PC-3 (cell line): ENCODE measurements at regions not wholly inside any gene's neighbourhood (a gene's known extent, or its start where the extent isn't known, plus 50 kb on each side); places are given as distances from the start of the nearest gene placed in this dataset.
A peak's percentile ranks its signal among the peaks of the same experiment; 100 is the strongest.

Experiments used
- ATAC-seq: fragments of 200-7000 bp; cut with Tn5 transposase; 2 replicates; pipeline ENCODE4 v1.9.1; 2020; ENCODE audit warnings: mild to moderate bottlenecking, moderate library complexity
- BruUV-seq: library from RNA; stranded (reverse); fragments of 400-500 nt; replicated peaks from 2 replicates; lab custom pipeline; 2021; lab: Mats Ljungman, UMichigan
- CTCF ChIA-PET: fragments of 300-600 bp; sonication (Branson Sonifier 250); formaldehyde crosslinking; loops from one replicate; lab custom pipeline; 2022; ENCODE audit warnings: antibody characterized with exemption; lab: Charles Lee
- POLR2A ChIA-PET: fragments of 300-600 bp; sonication (Branson Sonifier 250); formaldehyde crosslinking; loops from one replicate; lab custom pipeline; 2022; ENCODE audit warnings: antibody characterized with exemption; ENCODE audit not compliant: unreplicated experiment; lab: Charles Lee
- DNase-seq: peaks from one replicate; pipeline ENCODE4 v3.0.0-alpha.2; 2015
- H2AFZ ChIP-seq: fragments of 300-600 bp; sonication (generic); 2 replicates; pipeline ENCODE4 v1.6.0; 2016; ENCODE audit warnings: antibody characterized with exemption, low read length
- H3F3A ChIP-seq: fragments of 300-600 bp; sonication (generic); one replicate; pipeline ENCODE4 v1.6.0; 2017; ENCODE audit warnings: antibody characterized with exemption, low read length, control low read depth, mild to moderate bottlenecking; ENCODE audit not compliant: unreplicated experiment
- H3K27ac ChIP-seq: fragments of 300-600 bp; sonication (generic); 2 replicates; pipeline ENCODE4 v1.5.1; 2016; ENCODE audit warnings: mild to moderate bottlenecking, low read length
- H3K27me3 ChIP-seq: fragments of 300-600 bp; sonication (generic); 2 replicates; pipeline ENCODE4 v1.6.1; 2016; ENCODE audit warnings: low read length, mixed read lengths
- H3K36me3 ChIP-seq: fragments of 300-600 bp; sonication (generic); 2 replicates; pipeline ENCODE4 v1.6.1; 2016; ENCODE audit warnings: low read depth, mixed run types, low read length, mixed read lengths
- H3K4me1 ChIP-seq: fragments of 300-600 bp; sonication (generic); 2 replicates; pipeline ENCODE4 v1.5.1; 2016; ENCODE audit warnings: low read length; ENCODE audit not compliant: insufficient read depth
- H3K4me2 ChIP-seq: fragments of 300-600 bp; sonication (generic); 2 replicates; pipeline ENCODE4 v1.6.0; 2016; ENCODE audit warnings: low read length
- H3K4me3 ChIP-seq: fragments of 300-600 bp; sonication (generic); 2 replicates; pipeline ENCODE4 v1.5.1; 2016; ENCODE audit warnings: mild to moderate bottlenecking, low read length, mixed read lengths
- H3K79me2 ChIP-seq: fragments of 300-600 bp; sonication (generic); 2 replicates; pipeline ENCODE4 v1.6.1; 2017; ENCODE audit warnings: low read length, mixed read lengths
- H3K9ac ChIP-seq: fragments of 300-600 bp; sonication (generic); 2 replicates; pipeline ENCODE4 v1.6.0; 2016; ENCODE audit warnings: mild to moderate bottlenecking, low read length
- H3K9me2 ChIP-seq: fragments of 300-600 bp; sonication (generic); replicated peaks from 2 replicates; pipeline ENCODE4 v1.6.1; 2016; ENCODE audit warnings: mixed run types, low read length, mixed read lengths
- H3K9me3 ChIP-seq: fragments of 300-600 bp; sonication (generic); 2 replicates; pipeline ENCODE4 v1.6.1; 2016; ENCODE audit warnings: low read length, mixed read lengths
- H4K20me1 ChIP-seq: fragments of 300-600 bp; sonication (generic); 2 replicates; pipeline ENCODE4 v1.6.1; 2016; ENCODE audit warnings: low read length, mixed read lengths
- EZH2 ChIP-seq: fragments of 300-600 bp; sonication (generic); IDR thresholded peaks from one replicate; pipeline ENCODE4 v1.6.1; 2017; ENCODE audit warnings: antibody characterized with exemption, mild to moderate bottlenecking, low read length; ENCODE audit not compliant: unreplicated experiment
- EZH2phosphoT487 ChIP-seq: fragments of 300-600 bp; sonication (generic); IDR thresholded peaks from 2 replicates; pipeline ENCODE4 v1.6.1; 2018; ENCODE audit warnings: mild to moderate bottlenecking, antibody characterized with exemption, low read length, borderline replicate concordance
- intact Hi-C: fragments of 100-400 bp; cut with micrococcal nuclease; formaldehyde crosslinking; loops from 2 replicates; pipeline ENCODE4 v1.9.0; 2023
- TF ChIP-seq, protein P1 (sequence below): fragments of 300-600 bp; sonication (generic); conservative IDR thresholded peaks from 2 replicates; pipeline ENCODE4 v1.5.1; 2017; ENCODE audit warnings: antibody characterized with exemption, low read depth, mild to moderate bottlenecking, low read length

DNA sequence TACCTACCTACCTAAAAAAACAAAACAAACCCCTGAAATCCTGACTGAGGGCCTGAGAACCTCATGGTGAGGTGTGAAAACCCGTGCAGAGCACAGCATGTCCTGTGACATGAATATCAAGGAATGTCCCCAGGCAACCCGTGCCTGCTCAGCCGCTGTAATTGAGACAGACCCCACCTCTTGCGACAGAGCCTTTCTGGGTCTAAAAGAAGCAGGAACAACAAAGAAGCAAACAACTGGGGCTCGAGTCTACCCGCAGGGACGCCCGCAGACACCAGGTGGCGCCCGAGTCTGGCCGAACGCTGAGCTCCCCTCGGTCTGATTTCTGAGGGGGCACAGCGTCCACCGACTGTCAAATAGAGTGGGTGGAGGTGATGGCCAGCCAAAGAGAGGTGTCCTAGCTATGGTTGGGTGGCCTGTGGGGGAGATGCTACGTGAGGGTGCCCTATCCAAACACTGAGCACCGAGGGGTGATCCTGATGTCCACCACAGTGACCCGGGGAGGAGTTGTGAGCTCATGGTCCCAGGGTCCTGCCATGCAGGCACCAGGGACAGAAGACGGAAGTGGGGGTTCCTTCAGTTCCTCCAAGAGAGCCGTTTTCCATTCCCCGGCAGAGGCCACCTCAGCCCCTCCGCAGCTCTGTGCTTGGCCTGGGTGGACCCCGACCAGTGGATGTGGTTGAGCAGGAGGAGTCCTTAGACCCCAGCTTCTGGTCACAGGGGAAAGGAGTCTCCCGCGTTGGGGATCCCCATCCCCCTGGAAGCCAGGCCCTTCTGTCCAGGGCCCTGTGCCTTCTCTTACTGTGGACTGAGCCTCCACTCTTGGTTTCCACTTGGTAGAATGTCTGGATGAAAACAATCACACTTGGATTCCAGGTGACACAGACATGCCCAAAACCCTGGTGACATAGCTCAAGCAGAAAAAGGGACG lies 268.2 kb downstream of the CDC5L start:
- Histone ChIP-seq H3K36me3 (no peaks in the 10 kb centered on the region), H3K4me2 (peak overlapping the region; percentile 60), H3K27ac (no peak overlapping the region), H3K9me3 (no peaks in the 10 kb centered on the region), H3K9ac (no peak overlapping the region), H4K20me1 (no peaks in the 10 kb centered on the region), H3K9me2 (no peaks in the 10 kb centered on the region), H3K79me2 (no peaks in the 10 kb centered on the region), H3K4me3 (peak overlapping the region; percentile 11; the same call in 1 of the 2 replicates), H3K27me3 (no peaks in the 10 kb centered on the region), H2AFZ (peak overlapping the region; percentile 64), H3F3A (no peaks in the 10 kb centered on the region), H3K4me1 (peaks cover 6% of the 10 kb centered on the region)
- BruUV-seq = no TSS peak
- no peak for TF ChIP-seq EZH2
- TF ChIP-seq, protein P1, sequence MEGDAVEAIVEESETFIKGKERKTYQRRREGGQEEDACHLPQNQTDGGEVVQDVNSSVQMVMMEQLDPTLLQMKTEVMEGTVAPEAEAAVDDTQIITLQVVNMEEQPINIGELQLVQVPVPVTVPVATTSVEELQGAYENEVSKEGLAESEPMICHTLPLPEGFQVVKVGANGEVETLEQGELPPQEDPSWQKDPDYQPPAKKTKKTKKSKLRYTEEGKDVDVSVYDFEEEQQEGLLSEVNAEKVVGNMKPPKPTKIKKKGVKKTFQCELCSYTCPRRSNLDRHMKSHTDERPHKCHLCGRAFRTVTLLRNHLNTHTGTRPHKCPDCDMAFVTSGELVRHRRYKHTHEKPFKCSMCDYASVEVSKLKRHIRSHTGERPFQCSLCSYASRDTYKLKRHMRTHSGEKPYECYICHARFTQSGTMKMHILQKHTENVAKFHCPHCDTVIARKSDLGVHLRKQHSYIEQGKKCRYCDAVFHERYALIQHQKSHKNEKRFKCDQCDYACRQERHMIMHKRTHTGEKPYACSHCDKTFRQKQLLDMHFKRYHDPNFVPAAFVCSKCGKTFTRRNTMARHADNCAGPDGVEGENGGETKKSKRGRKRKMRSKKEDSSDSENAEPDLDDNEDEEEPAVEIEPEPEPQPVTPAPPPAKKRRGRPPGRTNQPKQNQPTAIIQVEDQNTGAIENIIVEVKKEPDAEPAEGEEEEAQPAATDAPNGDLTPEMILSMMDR = peak; percentile 97
- ATAC-seq = peak; percentile 75
- ChIA-PET CTCF (interaction anchor here (0.5 to 1.6 kb wide), 8 partner anchors 20 to 1267 kb away, joined by 3 to 9 read pairs (median 5); no protein-coding TSS in a partner anchor), POLR2A (interaction anchor here (0.7 kb wide), 1 partner anchor 221 kb away, joined by 4 read pairs; no protein-coding TSS in a partner anchor)
- peak; percentile 58 for DNase-seq
- intact Hi-C loops = loop anchor here (1.0 to 10.0 kb wide), 6 partner anchors 77 to 1267 kb away; no protein-coding TSS in a partner anchor

DNA sequence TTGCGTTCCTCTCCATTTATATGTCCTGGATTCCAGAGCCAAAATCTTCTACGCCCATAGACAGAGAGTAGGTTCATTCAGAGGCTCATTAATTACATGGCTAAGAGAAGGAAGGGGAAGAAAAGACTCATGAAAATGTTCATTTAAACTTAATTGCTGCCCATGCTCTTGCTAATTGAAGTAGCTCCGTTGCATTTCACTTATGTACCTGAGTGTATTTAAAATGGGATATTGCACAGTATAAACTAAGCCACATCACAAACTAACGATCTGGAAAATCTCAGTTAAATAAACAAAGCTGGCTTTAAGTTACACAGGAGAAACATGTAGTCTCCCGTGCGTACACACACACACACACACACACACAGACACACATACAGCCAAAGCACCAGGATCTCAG lies 269.2 kb downstream of the CDC5L start:
- Histone ChIP-seq H3K4me1 (no peaks in the 10 kb centered on the region; the same call in 1 of the 2 replicates), H3K9me3 (no peaks in the 10 kb centered on the region), H3K79me2 (no peaks in the 10 kb centered on the region), H3K27me3 (no peaks in the 10 kb centered on the region), H3K36me3 (no peaks in the 10 kb centered on the region), H3K9me2 (no peaks in the 10 kb centered on the region), H3K9ac (no peak overlapping the region), H3K4me2 (no peak overlapping the region), H3F3A (no peaks in the 10 kb centered on the region), H3K4me3 (no peak overlapping the region), H3K27ac (no peak overlapping the region), H4K20me1 (no peaks in the 10 kb centered on the region), H2AFZ (no peak overlapping the region)
- CTCF ChIA-PET = interaction anchor here (1.6 kb wide), 1 partner anchor 1266 kb away, joined by 9 read pairs; no protein-coding TSS in a partner anchor
- no peak for DNase-seq
- TF ChIP-seq EZH2phosphoT487 (no peak), EZH2 (no peak)
- TF ChIP-seq, protein P1 = no peak
- intact Hi-C loops = loop anchor here (5.0 to 10.0 kb wide), 4 partner anchors 76 to 1058 kb away; no protein-coding TSS in a partner anchor
- BruUV-seq = no TSS peak
- ATAC-seq = no peak
- POLR2A ChIA-PET = no interaction called here
